GM19351 (cell line): ENCODE measurements at regions not wholly inside any gene's neighbourhood (a gene's known extent, or its start where the extent isn't known, plus 50 kb on each side); places are given as distances from the start of the nearest gene placed in this dataset.
"Not testable (repeated sequence)": the region's sequence is repeated elsewhere in the genome, so short reads cannot be mapped to it uniquely, and the experiment has no call there.

Source experiments
- ATAC-seq: cut with Tn5 transposase; IDR thresholded peaks from one replicate; pipeline ENCODE4 v1.9.1; 2021; ENCODE audit warnings: mild to moderate bottlenecking, moderate library complexity; ENCODE audit not compliant: unreplicated experiment

GRCh38 chr15:95763426-95763825 lies 567.1 kb upstream of the NR2F2 start:
- ATAC-seq, result no peak

- ATAC-seq, result no peak
Measured at GRCh38 chr15:95765161-95765560, 565.3 kb upstream of the NR2F2 start.

DNA sequence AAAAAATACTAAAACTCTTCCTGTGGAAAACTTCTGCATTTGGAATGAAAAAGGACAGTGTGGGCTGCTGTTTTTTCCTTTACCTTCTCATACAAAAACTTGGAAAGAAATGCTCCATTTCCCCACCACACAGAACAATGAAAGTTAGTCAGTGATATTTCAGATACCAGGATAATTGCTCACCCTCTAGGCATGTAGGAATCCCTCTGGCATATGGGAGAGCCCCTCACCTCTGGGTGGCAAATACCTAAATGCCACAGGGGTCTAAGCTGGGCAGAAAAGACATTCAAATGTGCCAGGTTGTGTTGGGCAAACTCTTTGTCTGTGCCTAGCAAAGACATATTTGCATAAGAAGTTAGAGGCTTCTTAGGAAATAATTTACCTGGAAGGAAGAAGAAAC lies 560.3 kb upstream of the NR2F2 start:
- no peak for ATAC-seq

- ATAC-seq, result no peak
Measured at GRCh38 chr15:95772982-95773381, 557.5 kb upstream of the NR2F2 start.

- ATAC-seq, result no peak
Measured at GRCh38 chr15:95784508-95784907, 546.0 kb upstream of the NR2F2 start.

- ATAC-seq, result not testable (repeated sequence)
Measured at GRCh38 chr15:95785276-95785675, 545.2 kb upstream of the NR2F2 start.

GRCh38 chr15:95793231-95793630 lies 537.3 kb upstream of the NR2F2 start:
- ATAC-seq, result no peak

- ATAC-seq, result no peak
Measured at GRCh38 chr15:95795386-95795785, 535.1 kb upstream of the NR2F2 start.

DNA sequence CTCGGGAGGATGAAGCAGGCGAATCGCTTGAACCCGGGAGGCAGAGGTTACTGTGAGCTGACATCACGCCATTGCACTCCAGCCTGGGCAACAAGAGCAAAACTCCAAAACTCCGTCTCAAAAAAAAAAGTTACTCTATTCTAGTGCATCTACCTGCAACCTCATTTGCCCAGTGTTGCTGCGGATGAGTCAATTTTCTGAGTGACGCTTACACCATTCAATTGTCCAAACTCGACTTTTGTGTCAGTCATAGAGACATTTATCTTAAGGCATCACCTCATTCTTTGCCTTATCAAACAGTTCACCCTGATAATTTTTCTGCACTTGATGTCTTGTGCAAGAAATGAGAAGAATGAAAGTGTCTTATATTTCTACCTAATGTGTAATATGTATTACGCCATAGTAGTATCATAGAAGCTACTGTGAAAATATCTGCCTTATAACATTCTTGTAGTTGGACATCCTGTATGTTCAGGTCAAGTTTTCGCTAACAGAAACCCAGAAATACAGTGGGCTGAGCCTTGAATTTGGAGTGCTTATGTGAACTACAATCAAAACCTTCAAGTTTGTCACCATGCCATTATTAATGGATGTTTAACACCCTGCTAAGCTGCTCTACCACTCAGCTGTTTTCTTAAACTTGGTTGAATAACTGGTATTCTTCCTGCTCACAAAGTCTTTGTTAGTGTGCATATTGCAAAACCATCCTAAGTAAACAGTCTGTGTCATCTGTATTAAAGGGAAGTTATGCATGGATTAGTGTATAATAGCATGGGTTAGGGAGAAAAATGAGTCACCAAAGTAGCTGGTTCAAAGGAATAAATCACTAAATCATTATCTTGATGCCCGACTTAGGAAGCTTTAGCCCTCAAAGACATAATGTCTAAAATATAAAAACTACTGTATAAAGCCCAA lies 531.0 kb upstream of the NR2F2 start:
- ATAC-seq, result no peak

DNA sequence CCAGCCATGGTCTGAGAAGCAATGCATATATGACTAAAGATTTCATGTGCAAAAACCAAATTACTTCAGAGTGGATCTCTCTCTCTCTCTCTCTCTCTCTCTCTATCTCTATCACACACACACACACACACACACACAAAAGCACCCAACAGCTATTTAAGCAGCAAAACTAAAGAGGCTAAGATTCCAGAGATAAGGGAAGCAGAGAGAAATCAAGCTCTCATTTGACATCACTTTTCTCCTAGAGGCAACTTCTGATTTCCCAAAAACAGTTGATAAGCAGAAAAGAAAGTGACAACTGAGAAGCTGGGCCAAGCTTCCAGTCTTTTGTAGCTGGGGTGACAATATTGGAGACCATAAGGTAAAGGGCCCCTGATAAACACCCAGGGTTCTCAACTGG lies 526.0 kb upstream of the NR2F2 start:
- no peak for ATAC-seq

DNA sequence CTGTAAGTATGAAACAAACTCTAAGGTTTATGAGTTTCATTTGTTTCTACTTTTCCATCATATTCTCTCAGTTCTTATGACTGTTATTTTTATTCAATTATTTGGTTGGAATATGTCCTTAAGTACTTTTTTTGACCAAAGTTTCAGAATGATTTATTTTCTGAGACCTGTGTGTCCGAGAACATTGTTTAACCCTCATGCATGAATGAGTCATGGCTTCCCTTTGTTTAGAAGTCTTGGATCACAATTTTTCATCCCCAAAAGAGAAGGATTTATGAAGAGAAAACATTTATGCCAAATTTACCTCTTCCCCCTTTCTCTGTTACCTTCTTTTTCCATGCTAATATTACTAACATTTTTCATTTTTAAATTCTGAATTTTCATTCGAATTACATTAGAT lies 518.0 kb upstream of the NR2F2 start:
- no peak for ATAC-seq

GRCh38 chr15:95814908-95815307 lies 515.6 kb upstream of the NR2F2 start:
- no peak for ATAC-seq

- ATAC-seq, result no peak
Measured at GRCh38 chr15:95816591-95816990, 513.9 kb upstream of the NR2F2 start.

DNA sequence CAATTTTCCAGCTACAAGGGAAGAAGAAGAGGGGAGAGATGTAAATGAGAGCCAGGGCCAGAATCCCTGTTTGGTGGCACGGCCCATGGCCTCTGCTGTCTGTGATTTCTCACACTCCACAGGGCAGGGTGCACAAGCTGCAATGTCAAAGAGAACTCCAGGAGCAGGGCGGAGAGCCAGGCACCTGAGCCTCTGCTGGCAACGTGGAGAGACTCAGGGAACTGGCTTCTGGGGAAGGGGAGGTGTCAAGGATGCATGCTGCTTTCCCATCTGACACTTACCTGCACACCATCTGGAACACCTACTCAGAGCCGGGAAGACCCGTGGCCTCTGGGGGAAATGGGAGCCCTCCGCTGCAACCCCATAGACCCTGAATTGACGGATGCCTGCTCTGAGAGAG lies 507.5 kb upstream of the NR2F2 start:
- ATAC-seq, result no peak

DNA sequence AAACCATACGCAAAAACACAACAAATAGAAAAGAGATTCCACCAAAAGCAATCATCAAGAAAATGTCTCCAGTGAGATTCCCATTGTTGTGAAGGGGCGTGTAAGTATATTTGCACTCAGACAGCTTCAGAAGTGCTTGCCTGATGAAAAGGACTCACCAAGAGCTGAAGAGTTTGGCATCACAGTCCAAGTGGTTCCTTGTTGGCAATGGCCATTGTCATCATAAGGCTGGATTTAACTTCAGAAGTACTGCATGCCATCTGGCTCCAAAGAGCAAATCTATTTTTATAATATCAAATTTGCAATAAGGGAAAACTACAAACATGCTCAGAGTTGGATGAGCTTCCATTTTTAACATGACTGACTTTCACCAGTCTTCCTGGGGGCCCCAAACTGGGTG lies 505.3 kb upstream of the NR2F2 start:
- no peak for ATAC-seq

DNA sequence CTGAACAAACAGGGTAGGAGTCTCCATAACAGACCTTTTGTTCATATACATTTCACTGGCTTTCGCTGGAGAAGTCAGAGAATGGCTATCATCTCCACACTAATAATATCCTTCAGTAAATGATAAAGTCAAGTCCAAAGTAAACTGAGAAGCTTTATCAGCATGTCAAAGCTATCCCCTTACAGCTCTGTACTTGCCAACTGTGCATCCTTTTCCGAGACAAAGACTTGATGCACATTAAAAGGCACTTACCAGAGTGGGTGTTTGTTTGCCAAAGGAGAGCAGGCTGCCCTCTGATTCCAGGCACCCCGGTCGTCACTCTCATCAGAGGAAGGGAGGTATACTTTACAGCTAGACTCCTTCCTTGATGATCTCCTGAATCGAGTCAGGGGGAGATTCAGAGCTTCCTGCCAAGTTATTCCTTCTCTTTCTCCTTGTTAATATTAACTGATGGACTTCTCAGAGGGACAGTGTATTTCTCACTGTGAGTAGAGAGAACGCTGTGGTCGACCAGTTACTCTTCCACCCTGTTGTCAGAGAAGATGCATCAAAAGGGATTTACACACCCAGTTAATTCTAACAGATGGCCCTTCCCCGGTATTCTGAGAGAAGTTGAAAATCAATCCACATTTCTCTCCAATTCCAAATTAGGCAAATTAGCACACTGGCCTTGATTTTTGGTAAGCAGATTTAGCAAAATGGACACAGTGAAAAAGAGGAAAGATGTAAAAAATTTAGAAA lies 504.7 kb upstream of the NR2F2 start:
- ATAC-seq, result no peak

DNA sequence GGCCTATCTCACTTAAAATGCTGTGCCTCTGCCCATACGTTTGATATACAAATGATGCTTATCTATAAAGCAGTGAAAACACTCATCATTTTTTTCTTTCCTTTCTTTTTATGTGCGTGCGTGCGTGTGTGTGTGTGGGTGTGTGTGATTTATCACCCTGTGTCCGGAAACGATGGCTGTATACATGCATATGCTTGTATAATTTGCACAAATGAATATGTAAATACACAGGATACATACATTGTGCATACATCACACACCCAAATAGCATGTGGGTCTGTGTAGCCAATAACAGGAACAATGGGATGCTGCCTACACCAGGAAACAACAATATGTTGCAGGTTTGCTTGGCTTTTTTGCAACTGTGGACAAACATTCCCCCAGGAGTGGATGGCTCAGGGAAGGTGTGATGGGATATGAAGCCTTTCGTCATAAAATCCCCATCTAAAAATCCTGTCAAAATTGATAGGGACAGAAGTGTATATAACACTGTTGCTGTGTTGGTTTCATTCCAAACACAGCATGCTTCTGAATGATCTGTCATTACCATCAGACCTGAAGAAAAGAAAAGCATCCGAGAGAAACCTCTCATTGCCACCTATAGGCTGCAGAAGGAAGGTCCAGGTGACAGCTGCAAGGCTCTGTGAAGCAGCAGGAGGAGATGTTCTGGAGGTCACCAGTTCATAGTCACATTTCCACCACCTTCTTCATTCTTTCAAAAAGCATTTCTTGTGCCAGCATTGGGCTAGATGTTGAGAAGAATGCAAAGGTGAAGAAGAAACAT lies 503.9 kb upstream of the NR2F2 start:
- peak; percentile 77 for ATAC-seq

- no peak for ATAC-seq
Measured at GRCh38 chr15:95829062-95829461, 501.4 kb upstream of the NR2F2 start.

- no peak for ATAC-seq
Measured at GRCh38 chr15:95830281-95830680, 500.2 kb upstream of the NR2F2 start.

DNA sequence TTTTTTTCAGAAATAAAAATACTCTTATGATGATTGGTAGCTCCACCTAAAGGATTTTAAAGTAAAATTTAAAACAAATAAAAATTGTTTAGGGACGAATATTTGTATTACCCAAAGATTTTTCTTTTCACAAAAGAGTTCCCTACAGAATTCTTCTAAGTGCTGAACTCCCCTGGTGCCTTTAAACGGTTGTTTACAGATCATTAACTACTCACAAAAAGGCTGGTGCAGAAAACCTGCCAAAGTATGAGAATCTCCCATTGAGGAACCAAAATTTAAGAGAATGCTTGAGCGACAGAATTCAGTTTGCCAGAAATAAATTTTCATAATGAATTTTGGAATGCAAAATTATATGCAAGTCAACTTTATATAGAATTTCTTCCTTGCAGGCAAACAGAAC lies 497.8 kb upstream of the NR2F2 start:
- ATAC-seq, result no peak

DNA sequence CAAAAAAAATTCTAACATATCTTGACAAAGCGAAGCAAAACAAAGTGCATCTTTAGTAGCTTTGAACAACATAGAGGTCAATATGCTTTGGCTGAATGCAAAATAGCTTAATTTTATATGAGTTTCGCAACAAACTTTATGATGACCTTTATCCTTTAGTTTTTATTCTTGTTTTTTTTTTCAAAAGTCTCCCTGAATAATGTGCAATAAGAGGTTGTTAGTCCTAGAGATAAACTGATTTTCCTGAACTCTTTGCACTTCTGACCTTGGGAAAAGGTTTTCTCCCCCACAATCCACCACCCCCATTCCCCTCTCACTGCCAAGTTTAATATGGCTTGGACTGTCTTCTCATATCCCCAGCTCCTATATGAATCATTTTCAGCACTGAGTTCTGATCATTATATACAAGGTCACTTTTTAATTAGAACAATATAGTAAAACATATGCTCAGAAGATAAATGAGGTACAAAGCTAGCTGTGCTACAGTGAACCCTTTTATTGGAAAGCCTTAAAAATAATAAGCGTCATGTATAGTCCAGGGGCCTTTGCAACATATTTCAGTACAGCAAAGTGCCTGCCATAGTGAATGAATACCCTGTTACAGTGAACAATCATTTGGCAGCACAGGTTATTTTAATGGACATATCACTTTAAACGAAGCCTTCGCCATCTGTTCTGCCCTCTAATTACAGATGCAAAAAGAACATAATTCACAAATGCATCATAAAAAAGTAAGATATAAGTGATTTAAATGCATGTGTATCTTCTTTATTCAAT lies 496.3 kb upstream of the NR2F2 start:
- no peak for ATAC-seq
